HG03457 (cell line): ENCODE measurements at regions not wholly inside any gene's neighbourhood (a gene's known extent, or its start where the extent isn't known, plus 50 kb on each side); places are given as distances from the start of the nearest gene placed in this dataset.

Experiments used
- ATAC-seq: cut with Tn5 transposase; IDR thresholded peaks from one replicate; pipeline ENCODE4 v1.9.1; 2021; ENCODE audit warnings: moderate number of reproducible peaks; ENCODE audit not compliant: unreplicated experiment

GRCh38 chr16:49027420-49027819 is 254.2 kb downstream of the CBLN1 start:
- no peak for ATAC-seq

- no peak for ATAC-seq
Measured at GRCh38 chr16:49026566-49027181, 255.0 kb downstream of the CBLN1 start.

- no peak for ATAC-seq
Measured at GRCh38 chr16:49024896-49025295, 256.7 kb downstream of the CBLN1 start.

- no peak for ATAC-seq
Measured at GRCh38 chr16:49024016-49024415, 257.6 kb downstream of the CBLN1 start.

GRCh38 chr16:49023050-49023449 is 258.6 kb downstream of the CBLN1 start:
- no peak for ATAC-seq

- no peak for ATAC-seq
Measured at GRCh38 chr16:49022351-49022963, 259.2 kb downstream of the CBLN1 start.

GRCh38 chr16:49021136-49021535 is 260.5 kb downstream of the CBLN1 start:
- no peak for ATAC-seq

- ATAC-seq: no peak
Measured at GRCh38 chr16:49020436-49020835, 261.2 kb downstream of the CBLN1 start.

- no peak for ATAC-seq
Measured at GRCh38 chr16:49019831-49020230, 261.8 kb downstream of the CBLN1 start.

GRCh38 chr16:49019081-49019633 is 262.5 kb downstream of the CBLN1 start:
- ATAC-seq: no peak

- no peak for ATAC-seq
Measured at GRCh38 chr16:49018259-49018931, 263.2 kb downstream of the CBLN1 start.

GRCh38 chr16:49017501-49017900 is 264.1 kb downstream of the CBLN1 start:
- ATAC-seq: no peak

GRCh38 chr16:49016461-49016860 is 265.2 kb downstream of the CBLN1 start:
- ATAC-seq: no peak

- ATAC-seq: no peak
Measured at GRCh38 chr16:49015225-49015592, 266.4 kb downstream of the CBLN1 start.

- ATAC-seq: no peak
Measured at GRCh38 chr16:49014277-49015224, 267.1 kb downstream of the CBLN1 start.

GRCh38 chr16:49013727-49014080 is 267.9 kb downstream of the CBLN1 start:
- ATAC-seq: no peak

GRCh38 chr16:49012961-49013726 is 268.5 kb downstream of the CBLN1 start:
- no peak for ATAC-seq

- ATAC-seq: no peak
Measured at GRCh38 chr16:49011901-49012300, 269.7 kb downstream of the CBLN1 start.

- ATAC-seq: no peak
Measured at GRCh38 chr16:49010879-49011278, 270.8 kb downstream of the CBLN1 start.

GRCh38 chr16:49010396-49010795 is 271.2 kb downstream of the CBLN1 start:
- no peak for ATAC-seq
